CD4-positive, alpha-beta T cell treated with Interleukin-1 beta for 1 hour (primary cell): ENCODE measurements at regions not wholly inside any gene's neighbourhood (a gene's known extent, or its start where the extent isn't known, plus 50 kb on each side); places are given as distances from the start of the nearest gene placed in this dataset.
"Not testable (repeated sequence)": the region's sequence is repeated elsewhere in the genome, so short reads cannot be mapped to it uniquely, and the experiment has no call there.

ENCODE experiments used
- DNase-seq, 2 donors: peaks; one replicate each; pipeline ENCODE4 v3.0.0-alpha.2; 2020 to 2022

GRCh38 chr15:26069231-26069641 lies 206.1 kb upstream of the ATP10A start:
- DNase-seq = no peak

DNA sequence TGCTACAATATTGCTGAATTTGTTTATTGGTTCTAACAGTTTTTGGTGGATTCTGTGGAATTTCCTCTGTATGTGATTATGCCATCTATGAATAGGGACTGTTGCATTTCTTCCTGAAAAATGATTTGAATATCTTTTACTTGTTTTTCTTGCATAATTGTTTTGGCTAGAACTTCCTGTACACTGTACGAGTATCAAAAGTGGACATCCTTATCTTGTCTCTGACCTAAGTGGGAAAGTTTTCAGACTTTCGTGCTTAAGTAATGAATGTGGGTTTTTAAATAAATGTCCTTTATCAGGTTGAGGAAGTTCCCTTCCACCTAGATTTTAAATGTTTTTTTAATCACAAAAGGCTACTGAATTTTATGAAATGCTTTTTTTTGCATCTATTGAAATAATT lies 203.8 kb upstream of the ATP10A start:
- DNase-seq = no peak

- no peak for DNase-seq
Observed at GRCh38 chr15:26065723-26066122, 202.6 kb upstream of the ATP10A start.

GRCh38 chr15:26061248-26061647 lies 198.1 kb upstream of the ATP10A start:
- DNase-seq = no peak

- DNase-seq = not testable (repeated sequence)
Observed at GRCh38 chr15:26056766-26057165, 193.6 kb upstream of the ATP10A start.

DNA sequence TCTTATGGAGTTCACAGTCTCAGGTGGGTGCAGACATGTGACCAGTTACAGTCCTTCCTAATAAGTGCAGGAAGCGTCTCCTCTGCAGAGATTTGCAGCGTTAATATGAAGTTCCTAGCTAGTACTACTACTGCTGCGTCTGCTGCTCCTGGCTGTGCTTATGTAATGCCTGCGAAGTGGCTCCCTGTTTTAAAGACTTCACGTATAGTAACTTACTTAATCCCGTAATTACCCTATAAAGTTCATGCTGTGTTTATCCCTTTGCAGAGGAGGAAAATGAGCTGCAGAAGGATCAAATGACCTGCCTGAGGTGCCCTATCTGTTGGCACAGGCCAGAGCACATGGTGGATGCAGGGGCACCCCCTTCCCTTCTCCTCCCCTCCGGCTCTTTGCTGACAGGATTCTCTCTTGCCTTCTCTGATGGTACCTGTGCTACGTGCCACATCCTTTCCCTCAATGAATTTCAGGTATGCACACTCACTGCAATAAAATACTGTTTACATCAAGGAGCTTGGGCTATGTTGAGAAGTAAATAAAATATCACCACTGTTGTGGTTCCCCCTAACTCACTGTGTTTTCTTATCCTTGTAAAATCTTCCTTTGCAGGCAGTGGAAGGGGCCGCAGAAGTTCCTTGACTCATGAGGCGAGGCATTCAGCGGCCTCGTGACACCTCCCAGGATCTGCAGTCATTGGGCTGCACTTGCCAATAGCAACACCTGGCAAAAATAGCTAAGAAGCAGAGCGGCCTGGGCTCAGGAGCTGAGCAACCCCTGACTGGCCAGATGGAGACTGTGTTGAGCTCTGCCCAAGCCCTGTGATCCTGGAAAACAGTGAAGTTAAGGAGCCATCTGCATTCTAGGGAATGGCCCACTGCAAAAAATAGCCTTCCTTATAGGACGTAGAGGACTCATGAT lies 188.9 kb upstream of the ATP10A start:
- no peak for DNase-seq

GRCh38 chr15:26050984-26051383 lies 187.9 kb upstream of the ATP10A start:
- no peak for DNase-seq

DNA sequence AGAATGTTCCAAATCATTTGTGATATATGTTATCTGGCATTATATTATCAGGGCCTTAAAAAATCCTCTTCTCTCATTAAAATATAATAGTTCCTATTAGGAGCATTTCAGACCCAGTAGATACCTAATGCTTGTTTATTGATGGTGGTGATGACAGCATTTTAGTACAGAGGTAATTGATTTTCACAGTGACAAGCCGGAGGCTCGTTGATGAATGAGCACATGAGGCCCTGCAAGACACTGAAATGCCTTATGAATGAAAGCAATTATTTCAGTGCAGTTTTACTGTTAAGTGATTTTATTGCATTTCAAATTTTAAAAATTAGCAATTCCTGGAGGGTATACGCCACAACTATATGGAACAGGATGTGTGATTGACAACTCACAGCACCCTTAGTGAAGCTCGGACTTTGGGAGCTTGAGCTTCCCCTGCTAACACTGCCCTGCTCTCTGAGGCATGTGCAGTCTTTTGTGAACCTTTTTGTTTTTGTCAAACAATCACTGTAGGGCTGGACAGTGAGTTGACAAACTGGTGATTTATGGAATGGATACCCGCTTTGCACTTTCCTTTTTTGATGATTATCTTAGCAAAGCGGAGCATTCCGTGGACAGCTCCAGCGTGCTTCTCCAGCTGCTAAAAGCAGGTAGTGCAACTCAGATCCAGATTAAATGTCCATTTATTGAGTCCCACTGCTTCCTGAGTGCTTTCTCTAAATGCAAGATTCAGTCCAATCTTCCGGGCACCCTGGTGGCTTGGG lies 187.0 kb upstream of the ATP10A start:
- no peak for DNase-seq

DNA sequence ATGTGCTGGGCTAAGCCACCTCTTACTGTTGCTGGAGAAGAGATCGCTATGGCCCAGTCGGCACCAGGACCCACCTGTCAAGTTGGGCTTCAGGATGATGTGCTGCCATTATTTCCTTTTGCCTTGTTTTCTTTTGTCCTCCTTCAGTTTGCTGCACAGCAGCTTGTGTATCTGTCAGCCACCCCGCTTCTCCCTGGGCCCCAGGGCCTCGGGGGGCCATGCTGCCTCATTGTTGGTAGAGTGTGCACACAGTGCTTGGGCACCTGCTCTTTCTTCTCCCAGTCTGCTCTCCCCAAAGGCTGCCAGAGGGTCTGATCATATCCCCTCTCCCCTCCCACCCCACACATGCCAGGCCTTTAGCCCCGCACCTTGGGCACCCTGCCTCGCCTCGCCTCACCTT lies 185.5 kb upstream of the ATP10A start:
- no peak for DNase-seq

- no peak for DNase-seq
Observed at GRCh38 chr15:26045516-26045915, 182.4 kb upstream of the ATP10A start.

GRCh38 chr15:26043018-26043417 lies 179.9 kb upstream of the ATP10A start:
- no peak for DNase-seq

- DNase-seq = no peak
Observed at GRCh38 chr15:26038693-26039092, 175.6 kb upstream of the ATP10A start.

- DNase-seq = no peak
Observed at GRCh38 chr15:26037369-26037768, 174.2 kb upstream of the ATP10A start.

GRCh38 chr15:26033493-26033892 lies 170.4 kb upstream of the ATP10A start:
- DNase-seq = no peak

DNA sequence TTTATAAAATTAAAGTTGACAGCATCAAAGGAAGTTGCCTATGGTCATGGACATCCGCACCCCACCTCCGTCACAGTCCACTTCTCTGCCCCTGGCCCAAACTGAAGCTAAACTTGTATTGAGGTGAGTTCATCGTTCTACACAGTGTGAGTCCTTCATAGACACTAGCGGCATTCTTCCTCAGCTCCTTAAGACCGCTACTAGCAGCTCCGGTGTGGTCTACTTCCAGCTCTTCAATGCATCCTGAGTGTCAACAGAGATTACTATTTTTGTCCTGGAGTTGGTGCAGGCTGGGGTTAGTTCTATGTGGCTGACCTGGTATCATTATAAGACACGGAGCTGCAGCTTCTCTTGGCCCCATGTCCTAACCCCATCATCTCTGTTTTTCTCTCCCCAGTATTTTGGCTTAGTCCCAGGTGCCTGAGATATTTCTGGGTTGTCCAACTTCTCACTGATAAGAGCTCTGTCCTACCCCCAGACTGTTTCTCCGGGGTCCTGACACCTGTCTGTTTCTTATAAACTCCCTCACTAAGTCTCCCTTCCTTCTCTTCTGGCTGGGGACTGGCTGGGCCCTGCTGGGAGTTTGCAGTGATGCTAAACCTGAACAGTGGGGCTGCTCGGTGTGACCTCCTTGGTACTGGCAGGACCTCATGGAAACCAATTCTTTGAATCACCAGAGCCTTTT lies 169.2 kb upstream of the ATP10A start:
- no peak for DNase-seq

DNA sequence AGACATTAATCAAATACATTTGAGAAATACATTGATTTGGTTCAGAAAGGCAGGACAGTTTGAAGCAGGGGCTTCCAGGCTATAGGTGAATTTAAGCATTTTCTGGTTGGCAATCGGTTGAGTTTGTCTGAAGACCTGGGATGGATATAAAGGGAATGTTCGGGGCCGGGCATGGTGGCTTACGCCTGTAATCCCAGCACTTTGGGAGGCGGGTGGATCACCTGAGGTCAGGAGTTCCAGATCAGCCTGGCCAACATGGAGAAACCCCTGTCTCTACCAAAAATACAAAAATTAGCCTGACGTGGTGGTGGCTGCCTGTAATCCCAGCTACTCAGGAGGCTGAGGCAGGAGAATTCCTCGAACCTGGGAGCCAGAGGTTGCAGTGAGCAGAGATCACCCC lies 166.5 kb upstream of the ATP10A start:
- not testable (repeated sequence) for DNase-seq

- DNase-seq = no peak
Observed at GRCh38 chr15:26029146-26029545, 166.0 kb upstream of the ATP10A start.

DNA sequence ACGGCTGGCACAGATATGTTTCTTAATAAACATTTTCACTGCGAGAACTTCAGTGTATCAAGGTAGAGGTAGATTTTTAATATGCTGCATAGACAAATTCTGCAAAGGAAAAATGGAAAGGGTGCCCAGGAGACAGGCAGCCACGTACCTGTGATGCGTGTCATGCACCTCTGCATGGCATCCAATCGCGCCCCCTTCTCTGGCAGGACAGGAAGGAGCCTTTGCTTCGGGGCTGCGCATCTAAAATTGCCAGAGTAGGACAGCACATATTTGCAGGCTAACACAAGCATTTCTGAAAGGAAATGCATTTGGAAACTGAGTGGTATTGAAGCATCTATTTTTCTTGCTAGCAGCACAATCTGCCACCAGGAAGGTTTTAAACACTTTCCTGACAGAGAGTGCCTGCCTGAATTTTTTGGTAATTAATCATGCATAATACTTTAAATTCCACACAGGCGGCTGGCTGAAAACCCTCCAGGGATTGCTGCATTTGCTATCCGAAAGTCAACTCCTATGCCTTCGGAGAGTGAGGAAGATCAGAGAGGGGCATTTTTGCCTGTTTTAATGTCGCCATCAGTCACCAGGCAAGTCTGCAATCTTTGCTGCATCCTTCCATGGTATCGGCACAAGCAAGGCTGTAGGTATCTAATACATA lies 165.1 kb upstream of the ATP10A start:
- DNase-seq = no peak

GRCh38 chr15:26026671-26027070 lies 163.5 kb upstream of the ATP10A start:
- not testable (repeated sequence) for DNase-seq

DNA sequence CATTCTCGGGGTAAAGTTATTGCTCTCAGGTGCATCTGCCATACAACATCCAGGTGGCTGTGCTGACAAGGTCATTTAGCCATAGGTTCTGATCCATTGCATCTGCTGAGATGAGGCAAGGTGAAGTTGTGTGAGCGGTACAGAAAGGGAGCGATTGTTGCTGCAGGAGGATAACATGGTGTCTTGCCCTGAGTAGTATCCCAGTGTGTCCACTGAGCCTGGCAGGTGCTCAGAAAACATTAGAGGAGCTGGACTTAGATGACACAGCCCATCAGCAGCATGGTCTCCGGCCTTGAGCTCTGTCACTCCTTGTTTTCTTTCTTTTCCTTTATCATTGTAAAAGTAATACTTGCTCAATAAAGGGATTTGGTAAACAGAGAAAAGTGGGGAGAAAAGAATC lies 161.1 kb upstream of the ATP10A start:
- DNase-seq = no peak

DNA sequence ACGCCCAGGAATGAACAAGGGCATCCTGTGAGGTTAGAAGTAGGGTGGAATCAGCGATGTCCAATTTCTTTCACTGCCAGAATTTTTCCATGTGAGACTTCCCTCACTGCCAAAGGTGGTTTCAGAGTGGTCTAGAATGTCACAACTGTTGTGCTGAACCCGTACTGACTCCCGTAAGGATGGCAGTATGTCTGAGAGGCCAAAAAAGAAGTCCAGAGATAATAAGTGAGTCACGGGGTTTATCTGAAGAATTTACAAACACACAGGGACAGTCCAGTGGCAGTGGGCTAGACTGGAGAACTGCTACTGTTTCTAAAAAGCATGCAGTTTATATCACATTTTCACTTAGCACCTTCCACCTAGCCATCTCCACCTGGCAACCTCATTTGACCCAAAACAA lies 160.6 kb upstream of the ATP10A start:
- DNase-seq = no peak

- no peak for DNase-seq
Observed at GRCh38 chr15:26023231-26023630, 160.1 kb upstream of the ATP10A start.

GRCh38 chr15:26020871-26021270 lies 157.7 kb upstream of the ATP10A start:
- no peak for DNase-seq
